ENCODE measurements at regions not wholly inside any gene's neighbourhood (a gene's known extent, or its start where the extent isn't known, plus 50 kb on each side); places are given as distances from the start of the nearest gene placed in this dataset.

DNA sequence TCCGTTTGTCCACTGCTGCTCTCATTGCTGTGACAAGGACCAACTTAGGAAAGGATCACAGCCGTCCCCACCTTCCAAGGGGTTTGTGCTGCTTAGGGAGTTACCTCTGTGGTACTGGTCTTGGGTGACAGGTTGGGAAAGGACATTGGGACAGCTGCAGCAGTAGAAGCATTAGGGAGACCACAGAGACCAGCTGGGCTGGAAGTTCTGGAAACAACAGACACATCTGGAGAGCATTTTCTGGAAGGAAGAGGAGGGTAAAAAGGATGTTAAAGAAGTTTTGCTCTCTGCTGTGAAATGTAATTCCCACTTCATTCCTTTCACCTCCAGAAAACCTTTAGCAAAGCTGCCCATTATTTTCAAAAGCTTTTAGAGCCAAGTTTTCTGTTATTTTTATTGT is 304.2 kb downstream of the LRFN2 start:
- dilution Hi-C loops (cut with HindIII; ENCODE audit: low sequenced_read_pairs, unreplicated experiment), result no loop called here
- Histone ChIP-seq H2AK9ac (replicated peaks; ENCODE audit: low read depth, low read length, poor library complexity) (no peak overlapping the region), H3K27ac (ENCODE audit: insufficient read depth, low read length) (no peak overlapping the region), H3K36me3 (ENCODE audit: control insufficient read depth, insufficient read depth, low read length) (no peaks in the 10 kb centered on the region), H3K9me3 (ENCODE audit: control insufficient read depth, insufficient read depth, low read length) (no peaks in the 10 kb centered on the region), H3K56ac (ENCODE audit: extremely low read depth, insufficient read depth, low read length) (no peak overlapping the region), H2BK5ac (ENCODE audit: low read depth, low read length, poor library complexity, severe bottlenecking) (no peak overlapping the region), H2AFZ (replicated peaks; ENCODE audit: low read length, poor library complexity) (no peak overlapping the region), H4K20me1 (ENCODE audit: insufficient read depth, low read length) (no peaks in the 10 kb centered on the region), H2BK15ac (ENCODE audit: low read depth, low read length) (no peak overlapping the region), H3K9me1 (ENCODE audit: insufficient read depth, low read length) (no peaks in the 10 kb centered on the region), H3K4me1 (ENCODE audit: control insufficient read depth, insufficient read depth, low read length) (no peaks in the 10 kb centered on the region), H4K8ac (ENCODE audit: low read depth in 2 of 2, low read length in 2 of 2) (no peak overlapping the region), H3K79me1 (ENCODE audit: low read depth in 1 of 2, low read length in 2 of 2) (no peaks in the 10 kb centered on the region), H4K5ac (ENCODE audit: low read depth, low read length) (no peak overlapping the region), H2BK20ac (ENCODE audit: low read depth, low read length) (no peak overlapping the region), H3K18ac (ENCODE audit: low read depth, low read length) (no peak overlapping the region), H2AK5ac (ENCODE audit: low read depth, low read length) (no peak overlapping the region), H3K27me3 (ENCODE audit: control insufficient read depth, insufficient read depth, low read length) (no peaks in the 10 kb centered on the region; the same call in 1 of the 2 replicates), H3K4ac (ENCODE audit: low read depth, low read length) (no peak overlapping the region), H3K14ac (replicated peaks; ENCODE audit: low read depth, low read length) (no peak overlapping the region), H3K4me3 (ENCODE audit: insufficient read depth, low read depth, low read length) (no peak overlapping the region), H2BK120ac (ENCODE audit: low read depth, low read length) (no peak overlapping the region), H3K4me2 (ENCODE audit: low read depth, low read length) (no peak overlapping the region), H3K9ac (ENCODE audit: low read depth, low read length) (no peak overlapping the region), H4K91ac (ENCODE audit: insufficient read depth, low read depth, low read length) (no peak overlapping the region), H3K23ac (ENCODE audit: low read depth, low read length) (no peak overlapping the region)
- no peak for DNase-seq
- CTCF ChIA-PET, result no interaction called here
- in situ Hi-C loops (cut with MboI; ENCODE audit: low sequenced_read_pairs), result no loop called here
- WGBS, 2 experiments (ENCODE audit: extremely low coverage in 2 of 2, insufficient read length in 1 of 2), result no CpG with 5 or more reads among the region's 2 CpGs
- POLR2A ChIA-PET (ENCODE audit: unreplicated experiment), result no interaction called here
- intact Hi-C loops (cut with micrococcal nuclease), result no loop called here
- BruUV-seq (replicated peaks), result no TSS peak
- ATAC-seq (ENCODE audit: low read depth), result no peak
- TF ChIP-seq FOS (IDR thresholded peaks at IDR 0.05; ENCODE audit: low read depth, low read length) (no peak), RCOR1 (IDR thresholded peaks at IDR 0.05; ENCODE audit: insufficient replicate concordance, low read length) (no peak), USF2 (IDR thresholded peaks at IDR 0.05; ENCODE audit: low read depth, low read length) (no peak)

Measured in IMR-90 (cell line).